ENCODE measurements at regions not wholly inside any gene's neighbourhood (a gene's known extent, or its start where the extent isn't known, plus 50 kb on each side); places are given as distances from the start of the nearest gene placed in this dataset.

GRCh38 chr3:187490366-187490765, 122.2 kb downstream of the RTP4 start:
- POLR2A ChIA-PET, result no interaction called here
- intact Hi-C loops (cut with micrococcal nuclease), result no loop called here
- ATAC-seq, result no peak

More at GRCh38 chr3:187490366-187490765, 122.2 kb downstream of the RTP4 start:
- Histone ChIP-seq H3K27me3 (ENCODE audit: control insufficient read depth in 2 of 2, insufficient read depth in 2 of 2, low read length in 2 of 2) (no peaks in the 10 kb centered on the region), H3K36me3 (ENCODE audit: control insufficient read depth, insufficient read depth, low read length) (no peaks in the 10 kb centered on the region), H3K79me2 (ENCODE audit: control insufficient read depth, insufficient read depth, low read length) (no peaks in the 10 kb centered on the region), H3K4me1 (replicated peaks in 1 of 2; ENCODE audit: control insufficient read depth in 2 of 2, insufficient read depth in 2 of 2, low read length in 2 of 2) (no peaks in the 10 kb centered on the region), H2AFZ (ENCODE audit: low read depth, low read length) (no peak overlapping the region), H3K4me3 (no peak overlapping the region), H3K4me2 (ENCODE audit: insufficient read depth, low read length) (no peak overlapping the region), H3K9ac (ENCODE audit: insufficient read depth in 1 of 2, low read depth in 2 of 2, low read length in 2 of 2) (no peak overlapping the region), H3K9me1 (ENCODE audit: control insufficient read depth, insufficient read depth, low read length) (no peaks in the 10 kb centered on the region), H3K9me3 (replicated peaks; ENCODE audit: control insufficient read depth, insufficient read depth, low read depth, low read length) (no peaks in the 10 kb centered on the region), H3K27ac (ENCODE audit: extremely low read depth, low read depth, low read length) (no peak overlapping the region), H4K20me1 (replicated peaks; ENCODE audit: control insufficient read depth, insufficient read depth, low read length) (no peaks in the 10 kb centered on the region)
- FAIRE-seq (no peak), DNase-seq (ENCODE audit: extremely low read depth in 1 of 4, low spot score in 3 of 4) (no peak)
- CTCF ChIA-PET (ENCODE audit: low intra/inter-chr PET ratio), result no interaction called here
- TF ChIP-seq SIN3B (IDR thresholded peaks at IDR 0.05; ENCODE audit: low read depth) (no peak), KDM4B (IDR thresholded peaks at IDR 0.05; ENCODE audit: borderline replicate concordance in 2 of 2, low read depth in 1 of 2) (no peak), NR0B1 (IDR thresholded peaks at IDR 0.05; ENCODE audit: partially characterized antibody) (no peak), ETS1 (conservative IDR thresholded peaks at IDR 0.05; ENCODE audit: control insufficient read depth, low read depth, low read length) (no peak)
- BruUV-seq (replicated peaks), result no TSS peak
- in situ Hi-C loops (cut with MboI), result no loop called here
- WGBS (ENCODE audit: insufficient coverage, low coverage, missing lambda C conversion rate), result 0% methylated on average over 1 of the region's 1 CpG

All from K562 (cell line).